Activated CD8-positive, alpha-beta memory T cell treated with anti-CD3 and anti-CD28 coated beads, Interleukin-2, amount 10 ng/mL, durations not matched to agents 7 days and 5 days (primary cell): ENCODE measurements at regions not wholly inside any gene's neighbourhood (a gene's known extent, or its start where the extent isn't known, plus 50 kb on each side); places are given as distances from the start of the nearest gene placed in this dataset.

Experiments used
- ATAC-seq: fragments of 150-1000 bp; cut with Tn5 transposase; one replicate; pipeline ENCODE4 v1.10.0; 2021; ENCODE audit warnings: moderate library complexity
- CTCF ChIA-PET: fragments of 350-600 bp; sonication (Branson Sonifier 250); formaldehyde crosslinking; loops from one replicate; lab custom pipeline; 2021; ENCODE audit warnings: antibody characterized with exemption; lab: Charles Lee
- DNase-seq: peaks from one replicate; pipeline ENCODE4 v3.0.0-alpha.2; 2020
- H3K27ac Mint-ChIP-seq: one replicate; pipeline ENCODE4 v1.8.0; 2021; ENCODE audit warnings: mild to moderate bottlenecking, mixed read lengths
- H3K27me3 Mint-ChIP-seq: one replicate; pipeline ENCODE4 v1.8.0; 2021; ENCODE audit warnings: mixed read lengths
- H3K36me3 Mint-ChIP-seq: one replicate; pipeline ENCODE4 v1.8.0; 2021; ENCODE audit warnings: mild to moderate bottlenecking, mixed read lengths
- H3K4me1 Mint-ChIP-seq: one replicate; pipeline ENCODE4 v1.8.0; 2021; ENCODE audit warnings: mixed read lengths
- H3K4me3 Mint-ChIP-seq: one replicate; pipeline ENCODE4 v1.8.0; 2021; ENCODE audit warnings: mild to moderate bottlenecking, moderate library complexity, mixed read lengths
- H3K9me3 Mint-ChIP-seq: one replicate; pipeline ENCODE4 v1.8.0; 2022; ENCODE audit warnings: low read depth, mixed read lengths

DNA sequence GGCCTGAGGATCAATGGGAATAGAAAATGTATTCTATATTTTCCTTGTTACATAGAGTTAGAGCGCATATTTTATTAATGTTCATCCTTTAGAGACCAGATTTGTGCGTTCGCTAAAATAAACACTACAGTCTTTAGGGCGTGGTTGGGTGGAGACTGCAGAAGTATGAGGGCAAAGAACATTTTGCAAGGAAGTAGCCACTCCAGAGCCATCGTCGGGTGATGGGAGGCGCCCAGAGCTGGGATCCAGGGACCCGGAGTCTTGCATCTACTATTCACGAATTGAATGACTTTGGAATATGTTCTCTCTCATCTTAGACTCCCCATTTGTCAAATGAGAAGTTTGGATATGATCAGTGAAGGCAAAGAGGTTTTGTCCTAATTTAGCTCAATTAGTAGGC is 154.2 kb upstream of the IRX6 start:
- ATAC-seq, result no peak
- Mint-ChIP-seq H3K9me3 (no peaks in the 10 kb centered on the region), H3K36me3 (no peaks in the 10 kb centered on the region), H3K27ac (no peak overlapping the region), H3K4me3 (no peak overlapping the region), H3K4me1 (no peaks in the 10 kb centered on the region), H3K27me3 (no peaks in the 10 kb centered on the region)
- CTCF ChIA-PET, result no interaction called here
- DNase-seq, result no peak

DNA sequence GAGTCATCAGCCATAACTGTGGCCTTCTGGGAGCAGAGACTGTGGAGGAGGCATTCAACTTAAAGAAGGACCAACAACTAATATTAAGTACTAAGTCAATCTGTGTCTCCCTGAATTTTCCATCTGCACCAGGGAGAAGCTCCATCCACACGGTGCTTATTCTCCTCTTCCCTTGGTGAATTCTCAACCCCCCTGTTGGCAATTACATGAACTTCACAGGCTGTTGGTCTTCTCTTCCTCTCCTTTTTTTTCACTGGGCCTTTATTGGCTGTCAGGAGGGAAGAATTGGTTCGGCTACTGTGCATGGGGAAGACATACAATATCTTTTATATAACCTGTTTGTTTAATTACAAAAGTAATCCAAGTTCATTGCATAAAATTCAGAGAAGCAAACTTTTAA is 152.8 kb upstream of the IRX6 start:
- DNase-seq (no peak), ATAC-seq (no peak)
- no peak overlapping the region for H3K4me3 Mint-ChIP-seq
- H3K9me3 Mint-ChIP-seq, result no peaks in the 10 kb centered on the region
- no peaks in the 10 kb centered on the region for H3K4me1 Mint-ChIP-seq
- H3K36me3 Mint-ChIP-seq, result no peaks in the 10 kb centered on the region
- no peak overlapping the region for H3K27ac Mint-ChIP-seq
- H3K27me3 Mint-ChIP-seq, result no peaks in the 10 kb centered on the region
- CTCF ChIA-PET, result no interaction called here

GRCh38 chr16:55175389-55175788 is 148.6 kb upstream of the IRX6 start:
- Mint-ChIP-seq H3K27ac (no peak overlapping the region), H3K36me3 (no peaks in the 10 kb centered on the region), H3K4me3 (no peak overlapping the region), H3K9me3 (no peaks in the 10 kb centered on the region), H3K4me1 (no peaks in the 10 kb centered on the region), H3K27me3 (no peaks in the 10 kb centered on the region)
- no peak for DNase-seq
- CTCF ChIA-PET, result no interaction called here
- ATAC-seq, result no peak

GRCh38 chr16:55176901-55177300 is 147.1 kb upstream of the IRX6 start:
- DNase-seq (no peak), ATAC-seq (no peak)
- Mint-ChIP-seq H3K9me3 (no peaks in the 10 kb centered on the region), H3K36me3 (no peaks in the 10 kb centered on the region), H3K27ac (no peak overlapping the region), H3K4me3 (no peak overlapping the region), H3K27me3 (no peaks in the 10 kb centered on the region), H3K4me1 (no peaks in the 10 kb centered on the region)
- CTCF ChIA-PET, result no interaction called here

DNA sequence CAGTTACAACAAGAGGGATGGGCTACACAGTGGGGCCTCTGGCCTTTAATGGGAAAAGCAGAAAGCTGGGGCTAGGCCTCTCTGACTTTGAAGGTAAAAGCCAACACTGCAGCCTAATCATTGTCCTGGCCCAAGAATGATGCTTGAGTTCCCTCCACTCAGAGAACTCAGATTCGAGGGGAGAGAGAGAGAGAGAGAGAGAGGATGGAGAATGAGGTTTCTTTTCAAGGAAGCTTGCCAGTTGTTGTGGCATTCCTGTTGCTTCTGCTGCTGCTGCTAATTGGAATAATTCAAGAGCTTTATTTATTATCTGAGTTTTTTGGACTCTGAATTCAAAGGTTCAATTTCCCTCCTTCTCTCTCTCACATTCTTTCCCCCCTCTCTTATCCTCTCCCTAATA is 144.6 kb upstream of the IRX6 start:
- no peak for ATAC-seq
- no peak for DNase-seq
- Mint-ChIP-seq H3K36me3 (no peaks in the 10 kb centered on the region), H3K27me3 (no peaks in the 10 kb centered on the region), H3K9me3 (no peaks in the 10 kb centered on the region), H3K4me3 (no peak overlapping the region), H3K4me1 (no peaks in the 10 kb centered on the region), H3K27ac (no peak overlapping the region)
- CTCF ChIA-PET, result no interaction called here

DNA sequence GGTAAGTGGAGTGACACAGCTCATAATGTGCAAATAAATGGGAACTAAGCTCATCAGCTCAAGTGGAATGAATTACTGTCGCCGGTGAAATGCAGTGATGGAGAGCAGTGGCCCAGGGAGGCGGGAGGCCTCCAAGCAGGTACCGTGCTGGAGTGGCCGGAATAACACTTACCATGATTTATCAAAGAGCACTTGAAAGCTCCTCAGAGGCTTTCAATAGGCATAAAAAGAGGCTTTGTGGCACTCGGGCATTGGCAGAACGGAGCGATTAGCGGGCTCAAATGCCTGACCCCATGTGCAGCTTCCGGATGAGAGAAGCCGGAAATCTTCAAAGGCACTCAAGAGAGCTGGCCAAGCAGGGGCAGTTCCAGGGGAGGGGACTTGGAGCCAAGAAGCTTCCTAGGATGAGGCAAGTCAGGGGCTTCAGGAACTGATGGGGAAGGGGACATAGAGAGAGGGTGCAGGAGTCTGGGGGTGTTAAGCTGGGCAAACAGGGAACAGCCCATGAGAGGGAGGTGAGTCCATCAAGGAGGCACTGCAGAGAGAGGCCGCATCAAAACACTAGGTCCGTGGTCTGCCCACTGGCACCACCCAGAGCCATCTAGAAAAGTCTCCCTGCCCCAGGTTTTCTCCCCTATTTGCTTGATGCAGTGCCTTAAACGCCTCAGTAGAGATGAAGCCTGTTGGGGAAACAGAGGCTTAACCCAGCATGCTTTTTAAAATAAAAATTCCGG is 144.0 kb upstream of the IRX6 start:
- no peak for ATAC-seq
- Mint-ChIP-seq H3K4me1 (no peaks in the 10 kb centered on the region), H3K4me3 (no peak overlapping the region), H3K27ac (no peak overlapping the region), H3K36me3 (no peaks in the 10 kb centered on the region), H3K27me3 (no peaks in the 10 kb centered on the region), H3K9me3 (no peaks in the 10 kb centered on the region)
- DNase-seq, result no peak
- CTCF ChIA-PET, result no interaction called here

GRCh38 chr16:55184052-55184451 is 140.0 kb upstream of the IRX6 start:
- CTCF ChIA-PET, result no interaction called here
- Mint-ChIP-seq H3K36me3 (no peaks in the 10 kb centered on the region), H3K27me3 (no peaks in the 10 kb centered on the region), H3K27ac (no peak overlapping the region), H3K9me3 (no peaks in the 10 kb centered on the region), H3K4me3 (no peak overlapping the region), H3K4me1 (no peaks in the 10 kb centered on the region)
- ATAC-seq, result no peak
- DNase-seq, result no peak

GRCh38 chr16:55184619-55185018 is 139.4 kb upstream of the IRX6 start:
- DNase-seq, result no peak
- CTCF ChIA-PET, result no interaction called here
- Mint-ChIP-seq H3K4me1 (no peaks in the 10 kb centered on the region), H3K27ac (no peak overlapping the region), H3K9me3 (no peaks in the 10 kb centered on the region), H3K27me3 (no peaks in the 10 kb centered on the region), H3K4me3 (no peak overlapping the region), H3K36me3 (no peaks in the 10 kb centered on the region)
- no peak for ATAC-seq

DNA sequence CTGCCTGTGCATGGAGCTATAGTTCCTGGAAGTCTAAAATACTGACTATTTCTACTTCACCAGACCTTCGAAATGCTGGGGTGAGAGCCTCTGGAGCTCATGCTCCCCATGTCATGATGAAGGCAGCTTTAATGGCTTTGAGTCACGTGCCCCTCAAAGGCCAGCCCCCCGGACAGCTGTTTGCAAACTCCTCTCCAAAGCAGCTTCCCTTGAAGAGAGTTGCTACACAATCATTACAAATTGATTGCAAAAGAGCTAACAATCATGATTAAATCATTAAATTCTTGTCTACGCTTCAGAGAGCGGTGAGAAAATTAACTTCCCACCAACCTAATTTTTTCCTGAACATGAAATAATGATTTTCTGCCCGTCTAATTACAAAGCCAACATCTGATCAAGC is 134.8 kb upstream of the IRX6 start:
- Mint-ChIP-seq H3K36me3 (no peaks in the 10 kb centered on the region), H3K27ac (no peak overlapping the region), H3K4me1 (no peaks in the 10 kb centered on the region), H3K27me3 (no peaks in the 10 kb centered on the region), H3K4me3 (no peak overlapping the region), H3K9me3 (peaks cover 3% of the 10 kb centered on the region)
- ATAC-seq (no peak), DNase-seq (no peak)
- CTCF ChIA-PET, result no interaction called here

- Mint-ChIP-seq H3K36me3 (no peaks in the 10 kb centered on the region), H3K9me3 (peaks cover 3% of the 10 kb centered on the region), H3K27ac (no peak overlapping the region), H3K4me3 (no peak overlapping the region), H3K4me1 (no peaks in the 10 kb centered on the region), H3K27me3 (no peaks in the 10 kb centered on the region)
- ATAC-seq, result no peak
- no peak for DNase-seq
- CTCF ChIA-PET, result no interaction called here
These were observed 134.0 kb upstream of the IRX6 start for GRCh38 chr16:55189682-55190636.

GRCh38 chr16:55192734-55193133 is 131.3 kb upstream of the IRX6 start:
- no peak for DNase-seq
- Mint-ChIP-seq H3K27ac (no peak overlapping the region), H3K4me1 (no peaks in the 10 kb centered on the region), H3K4me3 (no peak overlapping the region), H3K9me3 (peaks cover 3% of the 10 kb centered on the region), H3K36me3 (no peaks in the 10 kb centered on the region), H3K27me3 (no peaks in the 10 kb centered on the region)
- CTCF ChIA-PET, result no interaction called here
- no peak for ATAC-seq

- Mint-ChIP-seq H3K27me3 (no peaks in the 10 kb centered on the region), H3K36me3 (no peaks in the 10 kb centered on the region), H3K4me3 (no peak overlapping the region), H3K4me1 (no peaks in the 10 kb centered on the region), H3K9me3 (no peaks in the 10 kb centered on the region), H3K27ac (no peak overlapping the region)
- no peak for DNase-seq
- CTCF ChIA-PET, result no interaction called here
- ATAC-seq, result no peak
These were observed 120.4 kb upstream of the IRX6 start for GRCh38 chr16:55203570-55203969.

DNA sequence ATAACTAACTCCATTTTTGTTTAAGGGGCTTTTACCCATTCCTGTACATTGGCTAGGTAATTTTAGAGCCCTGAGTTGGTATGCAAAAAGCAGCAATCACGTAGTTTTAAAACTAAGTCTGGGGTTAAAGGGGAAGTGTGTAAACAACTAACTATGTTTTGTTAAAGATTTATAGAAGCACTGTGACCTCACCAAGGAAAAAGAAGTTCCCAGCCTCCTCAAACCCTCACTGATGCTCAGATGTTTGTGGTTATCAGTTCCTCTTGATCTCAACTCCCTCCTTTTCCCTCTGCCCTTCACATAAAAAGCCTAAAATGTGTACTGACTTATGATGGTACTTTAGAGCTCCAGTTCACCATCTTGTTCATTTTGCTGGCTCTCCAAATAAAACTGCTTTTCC is 119.9 kb upstream of the IRX6 start:
- no peaks in the 10 kb centered on the region for H3K9me3 Mint-ChIP-seq
- H3K27ac Mint-ChIP-seq, result no peak overlapping the region
- ATAC-seq (no peak), DNase-seq (no peak)
- CTCF ChIA-PET, result no interaction called here
- H3K27me3 Mint-ChIP-seq, result no peaks in the 10 kb centered on the region
- H3K36me3 Mint-ChIP-seq, result no peaks in the 10 kb centered on the region
- H3K4me1 Mint-ChIP-seq, result no peaks in the 10 kb centered on the region
- no peak overlapping the region for H3K4me3 Mint-ChIP-seq

DNA sequence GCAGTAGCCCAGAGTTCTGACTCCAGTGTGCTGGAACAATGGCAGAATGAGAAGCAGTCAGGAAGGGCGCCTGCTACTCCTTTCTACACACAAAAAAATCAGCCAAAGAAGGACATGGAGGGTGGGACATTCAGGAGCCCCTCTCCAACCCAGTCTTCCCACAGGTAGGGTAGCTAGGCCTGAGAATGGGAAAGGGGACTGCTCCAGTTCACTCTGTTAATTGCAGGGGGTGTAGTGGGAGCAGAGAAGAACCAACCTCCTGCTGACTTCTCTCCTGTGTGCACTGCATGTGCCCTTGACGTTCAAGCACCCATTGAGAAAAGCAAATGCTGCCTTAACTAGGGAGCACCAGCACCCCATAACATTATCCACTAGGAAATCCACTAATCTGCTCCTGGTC is 119.1 kb upstream of the IRX6 start:
- no peak overlapping the region for H3K27ac Mint-ChIP-seq
- DNase-seq (no peak), ATAC-seq (no peak)
- no peaks in the 10 kb centered on the region for H3K9me3 Mint-ChIP-seq
- H3K4me1 Mint-ChIP-seq, result no peaks in the 10 kb centered on the region
- no peaks in the 10 kb centered on the region for H3K36me3 Mint-ChIP-seq
- CTCF ChIA-PET, result no interaction called here
- H3K4me3 Mint-ChIP-seq, result no peak overlapping the region
- no peaks in the 10 kb centered on the region for H3K27me3 Mint-ChIP-seq
